ENCODE measurements at regions not wholly inside any gene's neighbourhood (a gene's known extent, or its start where the extent isn't known, plus 50 kb on each side); places are given as distances from the start of the nearest gene placed in this dataset.

GRCh38 chr15:29319823-29320222 lies 50.2 kb upstream of the NSMCE3 start:
- ATAC-seq: no peak

More at GRCh38 chr15:29319823-29320222, 50.2 kb upstream of the NSMCE3 start:
- TF ChIP-seq ARNTL (CRISPR knock-in tag; IDR thresholded peaks at IDR 0.05; ENCODE audit: borderline replicate concordance, low read depth): no peak
- TF ChIP-seq ZFP30 (CRISPR knock-in tag; IDR thresholded peaks at IDR 0.05): no peak
- TF ChIP-seq SNAI2 (CRISPR knock-in tag; IDR thresholded peaks at IDR 0.05): no peak
- no peak for TF ChIP-seq ZFP3 (CRISPR knock-in tag; IDR thresholded peaks at IDR 0.05)
- no peak for TF ChIP-seq ZC3H10 (CRISPR knock-in tag; IDR thresholded peaks at IDR 0.05)
- no peak for TF ChIP-seq PPARA (CRISPR knock-in tag; IDR thresholded peaks at IDR 0.05; ENCODE audit: borderline replicate concordance)
- no peak for TF ChIP-seq OSR1 (CRISPR knock-in tag; IDR thresholded peaks at IDR 0.05)
- no peak for TF ChIP-seq ISL1 (CRISPR knock-in tag; IDR thresholded peaks at IDR 0.05)
- TF ChIP-seq POU6F1 (CRISPR knock-in tag; IDR thresholded peaks at IDR 0.05; ENCODE audit: borderline replicate concordance, low read depth): no peak
- TF ChIP-seq CREB5 (CRISPR knock-in tag; IDR thresholded peaks at IDR 0.05; ENCODE audit: low read depth): no peak
- TF ChIP-seq TCF4 (CRISPR knock-in tag; IDR thresholded peaks at IDR 0.05; ENCODE audit: borderline replicate concordance): no peak
- no peak for TF ChIP-seq TSHZ2 (CRISPR knock-in tag; IDR thresholded peaks at IDR 0.05)
- TF ChIP-seq ZNF8 (CRISPR knock-in tag; IDR thresholded peaks at IDR 0.05): no peak
- TF ChIP-seq ZNF565 (CRISPR knock-in tag; conservative IDR thresholded peaks at IDR 0.05; ENCODE audit: low read depth): no peak
- no peak for TF ChIP-seq TOX (CRISPR knock-in tag; IDR thresholded peaks at IDR 0.05; ENCODE audit: borderline replicate concordance)
- TF ChIP-seq PATZ1 (CRISPR knock-in tag; IDR thresholded peaks at IDR 0.05; ENCODE audit: borderline replicate concordance): no peak
- TF ChIP-seq ZNF70 (CRISPR knock-in tag; IDR thresholded peaks at IDR 0.05): no peak
- no peak for TF ChIP-seq BACH2 (CRISPR knock-in tag; IDR thresholded peaks at IDR 0.05; ENCODE audit: borderline replicate concordance)
- TF ChIP-seq RARB (CRISPR knock-in tag; IDR thresholded peaks at IDR 0.05): no peak

Measured in SK-N-SH treated with all-trans-retinoic acid at 6 μM for 48 hours (cell line).